HEK293T (cell line): ENCODE measurements at regions not wholly inside any gene's neighbourhood (a gene's known extent, or its start where the extent isn't known, plus 50 kb on each side); places are given as distances from the start of the nearest gene placed in this dataset.

Experiments used
- CTCF ChIA-PET: fragments of 350-600 bp; formaldehyde crosslinking; extraction: SDS; loops from one replicate; lab custom pipeline; 2021; ENCODE audit warnings: antibody characterized with exemption, inconsistent platforms; lab: Yijun Ruan, JAX
- POLR2A ChIA-PET: fragments of 350-600 bp; formaldehyde crosslinking; extraction: SDS; loops from one replicate; lab custom pipeline; 2020; ENCODE audit warnings: antibody characterized with exemption, inconsistent platforms; lab: Yijun Ruan, JAX
- DNase-seq: peaks from one replicate; pipeline ENCODE4 v3.0.0; 2012; ENCODE audit warnings: mixed read lengths; ENCODE audit errors: extremely low spot score
- ARNT ChIP-seq: fragments of 450-650 bp; IDR thresholded peaks from 2 replicates; pipeline ENCODE4 v1.6.1; 2017; ENCODE audit warnings: mild to moderate bottlenecking
- BHLHE40 ChIP-seq: fragments of 450-650 bp; IDR thresholded peaks from 2 replicates; pipeline ENCODE4 v1.6.1; 2016; ENCODE audit warnings: mild to moderate bottlenecking, moderate library complexity, borderline replicate concordance
- CTBP1 ChIP-seq: fragments of 450-650 bp; IDR thresholded peaks from 2 replicates; pipeline ENCODE4 v1.6.1; 2016; ENCODE audit warnings: borderline replicate concordance
- ELF4 ChIP-seq: fragments of 450-650 bp; IDR thresholded peaks from 2 replicates; pipeline ENCODE4 v1.6.1; 2017; ENCODE audit warnings: antibody characterized with exemption
- FOXA1 ChIP-seq: fragments of 450-650 bp; IDR thresholded peaks from 2 replicates; pipeline ENCODE4 v1.6.1; 2016; ENCODE audit warnings: mild to moderate bottlenecking
- FOXK2 ChIP-seq: fragments of 450-650 bp; IDR thresholded peaks from 2 replicates; pipeline ENCODE4 v1.6.1; 2016; ENCODE audit warnings: mild to moderate bottlenecking
- FOXM1 ChIP-seq: fragments of 450-650 bp; IDR thresholded peaks from 2 replicates; pipeline ENCODE4 v1.6.1; 2017; ENCODE audit warnings: mild to moderate bottlenecking, borderline replicate concordance
- HDGF ChIP-seq: fragments of 450-650 bp; IDR thresholded peaks from 2 replicates; pipeline ENCODE4 v1.6.1; 2017; ENCODE audit warnings: antibody characterized with exemption, borderline replicate concordance
- L3MBTL2 ChIP-seq: fragments of 450-650 bp; conservative IDR thresholded peaks from 2 replicates; pipeline ENCODE4 v1.6.1; 2016; ENCODE audit warnings: mild to moderate bottlenecking
- LEF1 ChIP-seq: fragments of 450-650 bp; IDR thresholded peaks from 2 replicates; pipeline ENCODE4 v1.6.1; 2017; ENCODE audit warnings: mild to moderate bottlenecking, borderline replicate concordance
- NFRKB ChIP-seq: fragments of 450-650 bp; IDR thresholded peaks from 2 replicates; pipeline ENCODE4 v1.6.1; 2016; ENCODE audit warnings: mild to moderate bottlenecking, moderate library complexity
- SP1 ChIP-seq: fragments of 450-650 bp; IDR thresholded peaks from 2 replicates; pipeline ENCODE4 v1.6.1; 2017
- SUZ12 ChIP-seq: fragments of 450-650 bp; IDR thresholded peaks from 2 replicates; pipeline ENCODE4 v1.6.1; 2016; ENCODE audit warnings: mild to moderate bottlenecking
- TARDBP ChIP-seq: fragments of 450-650 bp; IDR thresholded peaks from 2 replicates; pipeline ENCODE4 v1.6.1; 2016
- ZNF384 ChIP-seq: fragments of 450-650 bp; IDR thresholded peaks from 2 replicates; pipeline ENCODE4 v1.6.1; 2016
- TF ChIP-seq, protein P1 (sequence below): fragments of 450-650 bp; IDR thresholded peaks from 2 replicates; pipeline ENCODE4 v1.6.1; 2016

DNA sequence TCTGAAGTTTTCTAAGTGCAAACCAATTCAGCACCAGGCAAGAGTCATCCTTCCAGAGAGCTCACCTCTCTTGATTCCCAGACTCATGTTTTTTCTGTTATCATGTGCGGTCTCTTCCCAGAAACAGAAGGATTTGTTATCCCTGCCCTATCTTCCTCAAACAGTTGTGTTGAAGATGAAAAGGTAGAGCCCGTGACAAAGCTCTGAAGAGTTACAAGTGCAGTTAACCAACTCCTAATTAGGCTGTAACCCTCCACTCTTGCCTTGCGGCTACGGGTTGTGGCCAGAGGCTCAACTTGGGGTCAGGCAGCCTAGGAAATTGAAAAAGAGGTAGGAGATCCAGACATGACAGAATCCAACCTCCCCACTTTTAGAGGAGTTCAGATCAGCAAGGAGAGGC lies 76.2 kb upstream of the CADM1 start:
- no peak for TF ChIP-seq BHLHE40
- TF ChIP-seq FOXK2: no peak
- TF ChIP-seq, protein P1, sequence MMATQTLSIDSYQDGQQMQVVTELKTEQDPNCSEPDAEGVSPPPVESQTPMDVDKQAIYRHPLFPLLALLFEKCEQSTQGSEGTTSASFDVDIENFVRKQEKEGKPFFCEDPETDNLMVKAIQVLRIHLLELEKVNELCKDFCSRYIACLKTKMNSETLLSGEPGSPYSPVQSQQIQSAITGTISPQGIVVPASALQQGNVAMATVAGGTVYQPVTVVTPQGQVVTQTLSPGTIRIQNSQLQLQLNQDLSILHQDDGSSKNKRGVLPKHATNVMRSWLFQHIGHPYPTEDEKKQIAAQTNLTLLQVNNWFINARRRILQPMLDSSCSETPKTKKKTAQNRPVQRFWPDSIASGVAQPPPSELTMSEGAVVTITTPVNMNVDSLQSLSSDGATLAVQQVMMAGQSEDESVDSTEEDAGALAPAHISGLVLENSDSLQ: no peak
- no peak for TF ChIP-seq ARNT
- no peak for TF ChIP-seq HDGF
- no peak for TF ChIP-seq SP1
- no peak for TF ChIP-seq CTBP1
- no peak for TF ChIP-seq L3MBTL2
- CTCF ChIA-PET: no interaction called here
- POLR2A ChIA-PET: no interaction called here
- no peak for DNase-seq

DNA sequence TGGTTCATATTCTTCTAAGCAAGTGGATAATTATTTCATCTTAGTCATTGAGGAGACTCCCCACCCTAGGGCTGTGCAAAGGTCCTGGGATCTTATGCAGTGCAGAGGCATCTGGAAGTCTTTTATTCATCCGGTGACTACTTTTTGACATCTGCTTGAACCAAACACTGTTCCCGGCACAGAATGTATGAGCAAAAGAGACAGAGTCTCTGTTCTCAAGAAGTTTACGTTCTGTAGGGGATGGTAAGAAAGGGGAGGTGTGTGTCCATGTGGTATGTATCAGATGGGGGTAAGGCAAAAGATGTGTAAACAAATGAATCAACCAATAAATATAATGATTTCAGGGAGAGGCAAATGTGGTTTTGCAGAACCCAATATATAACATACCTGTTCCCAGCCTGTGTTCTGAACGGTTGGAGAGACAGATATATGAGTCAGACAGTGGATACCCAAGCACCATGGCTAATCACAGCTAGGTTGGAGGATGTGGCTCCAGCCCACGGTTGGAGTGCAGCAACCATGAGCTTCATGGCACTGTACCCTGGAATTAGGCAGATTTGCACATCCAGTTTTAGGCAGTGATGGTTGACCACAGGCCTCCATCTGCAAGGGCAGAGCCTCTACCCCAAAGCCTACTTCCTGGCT lies 75.1 kb upstream of the CADM1 start:
- POLR2A ChIA-PET: no interaction called here
- no peak for TF ChIP-seq TARDBP
- no peak for TF ChIP-seq ARNT
- TF ChIP-seq LEF1: no peak
- TF ChIP-seq L3MBTL2: no peak
- TF ChIP-seq HDGF: no peak
- no peak for TF ChIP-seq FOXK2
- no peak for TF ChIP-seq FOXA1
- no peak for TF ChIP-seq CTBP1
- TF ChIP-seq ELF4: no peak
- no peak for TF ChIP-seq ZNF384
- CTCF ChIA-PET: no interaction called here
- no peak for DNase-seq

DNA sequence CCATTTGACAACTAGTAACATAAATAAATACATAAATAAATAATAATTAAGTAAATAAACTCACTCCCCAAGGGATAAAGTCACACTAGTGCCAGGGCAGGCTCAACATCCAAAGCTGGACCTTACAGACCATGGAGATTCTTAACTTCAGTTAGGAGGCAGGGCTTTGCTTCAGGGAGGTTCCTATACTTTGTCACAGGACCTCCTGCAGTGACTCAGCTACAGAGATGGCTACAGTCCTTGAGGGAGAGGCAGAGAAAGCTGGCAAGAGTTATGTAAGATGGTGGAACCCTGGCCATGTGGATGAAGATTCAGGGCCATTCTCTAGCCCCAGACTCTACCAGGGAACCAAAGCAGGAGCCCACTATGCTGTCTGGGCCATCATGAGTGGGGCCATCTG lies 74.1 kb upstream of the CADM1 start:
- ChIA-PET CTCF (interaction anchor here (0.6 kb wide), 1 partner anchor 24 kb away, joined by 9 read pairs; no protein-coding TSS in a partner anchor), POLR2A (interaction anchor here (0.5 kb wide), 1 partner anchor 79 kb away, joined by 4 read pairs; no protein-coding TSS in a partner anchor)
- DNase-seq: no peak
- TF ChIP-seq HDGF (no peak), FOXM1 (no peak), ARNT (no peak), CTBP1 (no peak), ZNF384 (no peak), FOXA1 (no peak), FOXK2 (no peak), TARDBP (no peak), BHLHE40 (no peak), L3MBTL2 (no peak), LEF1 (no peak), SUZ12 (no peak)
- TF ChIP-seq, protein P1: no peak

DNA sequence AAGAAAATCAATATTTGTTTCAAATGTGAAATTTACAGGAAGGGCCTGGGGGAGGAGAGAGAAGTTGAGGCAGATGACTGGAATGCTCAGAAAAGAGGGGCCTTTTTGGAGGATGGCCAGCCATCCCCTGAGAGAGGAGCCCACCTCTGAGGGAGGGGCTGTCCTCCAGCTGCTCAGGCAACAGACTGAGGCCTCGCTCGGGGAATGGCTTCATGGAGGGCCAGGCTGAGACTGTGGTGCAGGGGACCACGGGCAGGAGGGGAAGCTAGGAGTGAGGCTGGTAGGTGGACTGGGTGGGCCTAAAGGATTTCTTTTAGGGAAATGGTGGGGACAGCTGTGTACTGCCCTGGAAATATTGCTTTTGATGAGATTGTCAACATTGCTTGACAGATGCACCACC lies 73.5 kb upstream of the CADM1 start:
- no peak for TF ChIP-seq NFRKB
- TF ChIP-seq FOXM1: no peak
- no peak for TF ChIP-seq BHLHE40
- TF ChIP-seq FOXA1: no peak
- no peak for TF ChIP-seq CTBP1
- TF ChIP-seq ZNF384: no peak
- TF ChIP-seq SUZ12: no peak
- no peak for TF ChIP-seq HDGF
- TF ChIP-seq, protein P1: no peak
- TF ChIP-seq ELF4: no peak
- TF ChIP-seq LEF1: no peak
- no peak for TF ChIP-seq ARNT
- no peak for TF ChIP-seq FOXK2
- POLR2A ChIA-PET: interaction anchor here (0.5 kb wide), 1 partner anchor 79 kb away, joined by 4 read pairs; no protein-coding TSS in a partner anchor
- CTCF ChIA-PET: interaction anchor here (0.6 kb wide), 1 partner anchor 24 kb away, joined by 9 read pairs; no protein-coding TSS in a partner anchor
- DNase-seq: no peak

DNA sequence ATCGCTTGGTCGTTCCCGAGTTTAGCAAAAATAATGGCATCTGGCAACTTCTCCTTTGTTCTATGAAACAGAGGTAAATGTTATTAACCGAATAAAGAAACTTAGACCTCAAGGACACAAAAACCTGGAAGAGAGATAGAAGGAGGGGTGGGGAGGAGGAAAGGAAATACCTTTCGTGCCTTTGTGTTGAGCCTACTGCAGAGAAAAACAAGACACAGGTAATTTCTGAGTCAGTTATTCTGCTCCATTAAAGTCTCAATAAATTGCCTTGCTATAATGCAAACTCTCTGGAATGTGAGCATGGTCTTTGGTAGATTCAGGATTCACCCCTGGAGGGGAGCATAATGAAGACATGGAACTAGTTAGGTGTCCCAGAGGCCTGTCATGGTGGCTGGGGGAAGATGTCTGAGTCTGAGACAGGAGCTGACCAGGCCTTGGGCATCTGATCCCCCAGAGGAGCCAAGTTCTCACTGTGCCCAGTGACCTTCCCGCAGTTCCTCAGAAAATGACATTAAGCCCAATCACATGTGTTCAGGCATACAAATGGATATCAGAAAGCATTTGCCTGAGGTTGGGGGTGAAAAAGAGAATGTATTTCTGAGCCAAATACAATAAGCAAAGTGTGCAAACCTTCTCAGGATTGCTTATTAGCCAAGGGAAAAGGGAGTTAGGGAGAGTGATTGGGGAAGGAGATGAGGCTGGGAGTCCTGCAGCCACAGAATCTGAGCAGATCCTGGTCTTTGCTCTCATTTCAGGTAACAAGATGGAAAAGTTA lies 72.6 kb upstream of the CADM1 start:
- TF ChIP-seq TARDBP (no peak), HDGF (no peak), FOXK2 (no peak), SP1 (no peak), NFRKB (no peak), FOXM1 (no peak), LEF1 (no peak), ZNF384 (no peak), CTBP1 (no peak), ARNT (no peak), BHLHE40 (no peak), ELF4 (no peak), FOXA1 (no peak), L3MBTL2 (no peak), SUZ12 (no peak)
- TF ChIP-seq, protein P1: no peak
- CTCF ChIA-PET: interaction anchor here (0.7 kb wide), 1 partner anchor 38 kb away, joined by 9 read pairs; no protein-coding TSS in a partner anchor
- no peak for DNase-seq
- POLR2A ChIA-PET: no interaction called here
